SK-N-SH (cell line): ENCODE measurements at regions not wholly inside any gene's neighbourhood (a gene's known extent, or its start where the extent isn't known, plus 50 kb on each side); places are given as distances from the start of the nearest gene placed in this dataset.

Experiments
- CTCF ChIA-PET: fragments of 300-600, 350-600 bp; formaldehyde crosslinking; extraction: SDS; loops from one replicate; lab custom pipeline; 2021; lab: Yijun Ruan, JAX
- POLR2A ChIA-PET: fragments of 350-600 bp; sonication (Branson Sonifier 250); formaldehyde crosslinking; extraction: SDS; loops from one replicate; lab custom pipeline; 2020; ENCODE audit warnings: antibody characterized with exemption, inconsistent platforms; lab: Yijun Ruan, JAX
- DNase-seq: peaks from one replicate; pipeline ENCODE4 v3.0.0; 2012
- H2AFZ ChIP-seq: fragments of 200-600 bp; sonication (generic); 2 replicates; pipeline ENCODE4 v1.8.1; 2016; ENCODE audit warnings: antibody characterized with exemption, mild to moderate bottlenecking, low read depth
- H3F3A ChIP-seq: fragments of 200-600 bp; sonication (generic); replicated peaks from 2 replicates; pipeline ENCODE3; 2016; ENCODE audit warnings: antibody characterized with exemption, mild to moderate bottlenecking; ENCODE audit not compliant: insufficient read depth
- H3K27ac ChIP-seq, 2 experiments: fragments of 200-500 bp in 1 of 2; fragments of 200-600 bp in 1 of 2; sonication (Bioruptor generic) in 1 of 2; sonication (generic), shearing (Covaris generic) in 1 of 2; 2 replicates each; pipeline versions ENCODE4 v1.5.1 to v1.6.1; 2014 to 2016; ENCODE audit warnings: low read depth in 2 of 2, inconsistent platforms in 1 of 2, low read length in 1 of 2, mild to moderate bottlenecking in 1 of 2, mixed read lengths in 1 of 2
- H3K27me3 ChIP-seq: fragments of 200-600 bp; sonication (generic), shearing (Covaris generic); 2 replicates; pipeline ENCODE4 v1.6.1; 2016; ENCODE audit warnings: mixed run types; ENCODE audit not compliant: insufficient read depth
- H3K36me3 ChIP-seq, 2 experiments: fragments of 200-500 bp in 1 of 2; fragments of 200-600 bp in 1 of 2; sonication (Bioruptor generic) in 1 of 2; sonication (generic) in 1 of 2; replicated peaks in 1 of 2; 2 replicates each; pipeline versions ENCODE3 to v1.5.1; 2014 to 2016; ENCODE audit warnings: low read length in 1 of 2, mild to moderate bottlenecking in 1 of 2; ENCODE audit not compliant: insufficient read depth in 2 of 2, control insufficient read depth in 1 of 2
- H3K4me1 ChIP-seq, 2 experiments: fragments of 200-500 bp in 1 of 2; fragments of 200-600 bp in 1 of 2; sonication (Bioruptor generic) in 1 of 2; sonication (generic), shearing (Covaris generic) in 1 of 2; 2 replicates each; pipeline versions ENCODE4 v1.5.1 to v1.6.1; 2014 to 2016; ENCODE audit warnings: low read depth in 1 of 2, low read length in 1 of 2, mixed run types in 1 of 2; ENCODE audit not compliant: insufficient read depth in 2 of 2, control insufficient read depth in 1 of 2
- H3K4me2 ChIP-seq: fragments of 200-600 bp; sonication (generic), shearing (Covaris generic); 2 replicates; pipeline ENCODE4 v1.6.1; 2017; ENCODE audit warnings: mixed run types
- H3K4me3 ChIP-seq, 2 experiments: fragments of 200-500 bp in 1 of 2; fragments of 200-600 bp in 1 of 2; sonication (Bioruptor generic) in 1 of 2; sonication (generic), shearing (Covaris generic) in 1 of 2; 2 replicates each; pipeline versions ENCODE4 v1.5.1 to v1.8.1; 2014 to 2016; ENCODE audit warnings: low read depth in 2 of 2, inconsistent platforms in 1 of 2, low read length in 1 of 2, mild to moderate bottlenecking in 1 of 2, mixed read lengths in 1 of 2, moderate library complexity in 1 of 2
- H3K79me2 ChIP-seq: fragments of 200-600 bp; sonication (generic); 2 replicates; pipeline ENCODE4 v1.8.1; 2017; ENCODE audit warnings: mild to moderate bottlenecking; ENCODE audit not compliant: insufficient read depth
- H3K9ac ChIP-seq: fragments of 200-600 bp; sonication (generic); 2 replicates; pipeline ENCODE4 v1.6.1; 2017; ENCODE audit warnings: mixed run types
- H3K9me2 ChIP-seq: fragments of 200-600 bp; sonication (generic); 2 replicates; pipeline ENCODE4 v1.6.1; 2017; ENCODE audit warnings: mixed run types
- H3K9me3 ChIP-seq: fragments of 200-600 bp; sonication (generic); 2 replicates; pipeline ENCODE4 v1.6.1; 2017; ENCODE audit warnings: mixed run types, mild to moderate bottlenecking, moderate library complexity
- H4K20me1 ChIP-seq: fragments of 200-600 bp; sonication (generic); 2 replicates; pipeline ENCODE4 v1.6.1; 2017; ENCODE audit warnings: mild to moderate bottlenecking, mixed run types; ENCODE audit not compliant: insufficient read depth
- ELF1 ChIP-seq: IDR thresholded peaks from 2 replicates; pipeline ENCODE4 v1.4.0; 2012
- EP300 ChIP-seq, 2 experiments: IDR thresholded peaks; 2 replicates each; pipeline versions ENCODE4 v1.4.0 to v1.6.1; 2012; ENCODE audit warnings: borderline replicate concordance in 1 of 2, low read depth in 1 of 2, low read length in 1 of 2
- FOSL2 ChIP-seq: IDR thresholded peaks from 2 replicates; pipeline ENCODE4 v1.4.0; 2012; ENCODE audit warnings: low read depth, mild to moderate bottlenecking, moderate library complexity, borderline replicate concordance
- GABPA ChIP-seq: IDR thresholded peaks from 2 replicates; pipeline ENCODE4 v1.4.0; 2012; ENCODE audit warnings: low read depth, mild to moderate bottlenecking
- GATA2 ChIP-seq: sonication (generic); formaldehyde crosslinking; IDR thresholded peaks from 2 replicates; pipeline ENCODE4 v1.5.0; 2020; ENCODE audit warnings: mild to moderate bottlenecking, missing genetic modification reagents
- MXI1 ChIP-seq: IDR thresholded peaks from 2 replicates; pipeline ENCODE4 v1.6.1; 2012; ENCODE audit warnings: mild to moderate bottlenecking, low read depth, low read length, improper control_type of control experiment
- NFIC ChIP-seq: IDR thresholded peaks from 2 replicates; pipeline ENCODE4 v1.4.0; 2012; ENCODE audit warnings: borderline replicate concordance
- NRF1 ChIP-seq: IDR thresholded peaks from 2 replicates; pipeline ENCODE4 v1.6.1; 2012; ENCODE audit warnings: low read depth, mild to moderate bottlenecking, low read length
- RXRA ChIP-seq: IDR thresholded peaks from 2 replicates; pipeline ENCODE4 v1.4.0; 2012; ENCODE audit warnings: low read depth, mild to moderate bottlenecking, borderline replicate concordance
- SMC3 ChIP-seq: IDR thresholded peaks from 2 replicates; pipeline ENCODE4 v1.6.1; 2012; ENCODE audit warnings: low read depth, low read length, improper control_type of control experiment
- TCF12 ChIP-seq: IDR thresholded peaks from 2 replicates; pipeline ENCODE4 v1.4.0; 2012
- WGBS: methylation state at CpG from one replicate; pipeline ENCODE4 v1.1.6; 2017; ENCODE audit warnings: low lambda C conversion rate; 5-methylcytosine and 5-hydroxymethylcytosine counted together
- TF ChIP-seq, protein P1 (sequence below): IDR thresholded peaks from 2 replicates; pipeline ENCODE4 v1.6.1; 2012; ENCODE audit warnings: mild to moderate bottlenecking, low read depth, low read length, moderate library complexity
- TF ChIP-seq, protein P2 (sequence below): fragments of 150-350 bp; IDR thresholded peaks from 2 replicates; pipeline ENCODE4 v1.6.1; 2016; ENCODE audit warnings: mild to moderate bottlenecking, low read depth, low read length
- TF ChIP-seq, protein P3 (sequence below): fragments of 150-350 bp; IDR thresholded peaks from 2 replicates; pipeline ENCODE4 v1.6.1; 2017; ENCODE audit warnings: antibody characterized with exemption, low read length, low read depth, borderline replicate concordance

DNA sequence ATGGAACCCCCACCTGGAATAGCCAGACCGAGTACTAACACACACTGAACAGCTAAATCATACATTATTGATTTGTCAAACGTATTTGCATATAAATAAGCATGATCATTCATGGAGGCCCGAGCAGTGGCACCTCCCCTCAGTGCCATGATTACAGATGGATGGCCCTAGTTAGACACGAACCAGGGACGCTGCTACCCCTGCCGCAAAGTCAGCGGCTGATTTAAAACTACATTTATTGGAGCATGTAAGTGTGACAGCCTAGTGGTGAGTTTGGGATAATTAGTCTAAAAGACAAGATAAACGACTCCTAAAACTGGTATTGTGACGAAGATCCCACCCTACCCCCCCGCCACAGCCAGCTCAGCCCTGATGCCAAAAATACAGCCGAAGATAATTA, 159.1 kb upstream of the MAFB start:
- Histone ChIP-seq H3K9ac (no peak overlapping the region), H3K36me3 (no peaks in the 10 kb centered on the region), H3K4me1 (peaks cover 0 to 6% of the 10 kb centered on the region in 2 experiments; a peak in 1 of 4 replicates), H3K27ac (no peak overlapping the region), H3K4me2 (no peak overlapping the region), H3K27me3 (no peaks in the 10 kb centered on the region), H2AFZ (no peak overlapping the region), H3K79me2 (no peaks in the 10 kb centered on the region)
- 46% methylated on average over 11 of the region's 11 CpGs for WGBS
- CTCF ChIA-PET, result interaction anchor here (1.1 to 2.0 kb wide), 3 partner anchors 21 to 158 kb away, joined by 3 to 4 read pairs (median 3); no protein-coding TSS in a partner anchor
- DNase-seq, result no peak
- TF ChIP-seq GABPA (no peak), TCF12 (no peak), NRF1 (no peak), NFIC (no peak), FOSL2 (no peak), GATA2 (CRISPR knock-in tag) (no peak), MXI1 (no peak), ELF1 (no peak), EP300 (IDR thresholded peaks at IDR 0.05; ENCODE audit: borderline replicate concordance in 1 of 2, low read depth in 1 of 2, low read length in 1 of 2) (no peak), RXRA (no peak), SMC3 (no peak)
- TF ChIP-seq, protein P1, sequence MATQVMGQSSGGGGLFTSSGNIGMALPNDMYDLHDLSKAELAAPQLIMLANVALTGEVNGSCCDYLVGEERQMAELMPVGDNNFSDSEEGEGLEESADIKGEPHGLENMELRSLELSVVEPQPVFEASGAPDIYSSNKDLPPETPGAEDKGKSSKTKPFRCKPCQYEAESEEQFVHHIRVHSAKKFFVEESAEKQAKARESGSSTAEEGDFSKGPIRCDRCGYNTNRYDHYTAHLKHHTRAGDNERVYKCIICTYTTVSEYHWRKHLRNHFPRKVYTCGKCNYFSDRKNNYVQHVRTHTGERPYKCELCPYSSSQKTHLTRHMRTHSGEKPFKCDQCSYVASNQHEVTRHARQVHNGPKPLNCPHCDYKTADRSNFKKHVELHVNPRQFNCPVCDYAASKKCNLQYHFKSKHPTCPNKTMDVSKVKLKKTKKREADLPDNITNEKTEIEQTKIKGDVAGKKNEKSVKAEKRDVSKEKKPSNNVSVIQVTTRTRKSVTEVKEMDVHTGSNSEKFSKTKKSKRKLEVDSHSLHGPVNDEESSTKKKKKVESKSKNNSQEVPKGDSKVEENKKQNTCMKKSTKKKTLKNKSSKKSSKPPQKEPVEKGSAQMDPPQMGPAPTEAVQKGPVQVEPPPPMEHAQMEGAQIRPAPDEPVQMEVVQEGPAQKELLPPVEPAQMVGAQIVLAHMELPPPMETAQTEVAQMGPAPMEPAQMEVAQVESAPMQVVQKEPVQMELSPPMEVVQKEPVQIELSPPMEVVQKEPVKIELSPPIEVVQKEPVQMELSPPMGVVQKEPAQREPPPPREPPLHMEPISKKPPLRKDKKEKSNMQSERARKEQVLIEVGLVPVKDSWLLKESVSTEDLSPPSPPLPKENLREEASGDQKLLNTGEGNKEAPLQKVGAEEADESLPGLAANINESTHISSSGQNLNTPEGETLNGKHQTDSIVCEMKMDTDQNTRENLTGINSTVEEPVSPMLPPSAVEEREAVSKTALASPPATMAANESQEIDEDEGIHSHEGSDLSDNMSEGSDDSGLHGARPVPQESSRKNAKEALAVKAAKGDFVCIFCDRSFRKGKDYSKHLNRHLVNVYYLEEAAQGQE, result no peak
- TF ChIP-seq, protein P2, sequence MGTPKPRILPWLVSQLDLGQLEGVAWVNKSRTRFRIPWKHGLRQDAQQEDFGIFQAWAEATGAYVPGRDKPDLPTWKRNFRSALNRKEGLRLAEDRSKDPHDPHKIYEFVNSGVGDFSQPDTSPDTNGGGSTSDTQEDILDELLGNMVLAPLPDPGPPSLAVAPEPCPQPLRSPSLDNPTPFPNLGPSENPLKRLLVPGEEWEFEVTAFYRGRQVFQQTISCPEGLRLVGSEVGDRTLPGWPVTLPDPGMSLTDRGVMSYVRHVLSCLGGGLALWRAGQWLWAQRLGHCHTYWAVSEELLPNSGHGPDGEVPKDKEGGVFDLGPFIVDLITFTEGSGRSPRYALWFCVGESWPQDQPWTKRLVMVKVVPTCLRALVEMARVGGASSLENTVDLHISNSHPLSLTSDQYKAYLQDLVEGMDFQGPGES, result no peak
- TF ChIP-seq, protein P3, sequence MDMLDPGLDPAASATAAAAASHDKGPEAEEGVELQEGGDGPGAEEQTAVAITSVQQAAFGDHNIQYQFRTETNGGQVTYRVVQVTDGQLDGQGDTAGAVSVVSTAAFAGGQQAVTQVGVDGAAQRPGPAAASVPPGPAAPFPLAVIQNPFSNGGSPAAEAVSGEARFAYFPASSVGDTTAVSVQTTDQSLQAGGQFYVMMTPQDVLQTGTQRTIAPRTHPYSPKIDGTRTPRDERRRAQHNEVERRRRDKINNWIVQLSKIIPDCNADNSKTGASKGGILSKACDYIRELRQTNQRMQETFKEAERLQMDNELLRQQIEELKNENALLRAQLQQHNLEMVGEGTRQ, result no peak
- TF ChIP-seq, all 33 proteins: peak for 0
- Histone ChIP-seq H3K4me3 (no peak overlapping the region), H4K20me1 (no peaks in the 10 kb centered on the region), H3K9me2 (no peaks in the 10 kb centered on the region), H3F3A (no peaks in the 10 kb centered on the region), H3K9me3 (no peaks in the 10 kb centered on the region)
- POLR2A ChIA-PET, result interaction anchor here (1.1 kb wide), 1 partner anchor 155 kb away, joined by 3 read pairs; no protein-coding TSS in a partner anchor
